Smooth muscle cell (in vitro differentiated cells): ENCODE measurements at regions not wholly inside any gene's neighbourhood (a gene's known extent, or its start where the extent isn't known, plus 50 kb on each side); places are given as distances from the start of the nearest gene placed in this dataset.
A peak's percentile ranks its signal among the peaks of the same experiment; 100 is the strongest.

Source experiments
- DNase-seq: peaks from one replicate; lab custom pipeline; 2025; ENCODE audit not compliant: unreplicated experiment; lab: John Stamatoyannopoulos, UW
- H2AFZ ChIP-seq: fragments of 200-600 bp; sonication (generic); 2 replicates; pipeline ENCODE4 v1.6.0; 2016; ENCODE audit warnings: antibody characterized with exemption, low read depth, mild to moderate bottlenecking
- H3F3A ChIP-seq: fragments of 200-600 bp; sonication (generic); 2 replicates; pipeline ENCODE4 v1.6.0; 2017; ENCODE audit warnings: antibody characterized with exemption, low read depth
- H3K27ac ChIP-seq: fragments of 200-600 bp; sonication (generic); 2 replicates; pipeline ENCODE4 v1.5.1; 2016; ENCODE audit warnings: low read depth, mild to moderate bottlenecking
- H3K27me3 ChIP-seq: fragments of 200-600 bp; sonication (generic); 2 replicates; pipeline ENCODE4 v1.6.1; 2016; ENCODE audit warnings: low read depth, mild to moderate bottlenecking
- H3K36me3 ChIP-seq: fragments of 200-600 bp; sonication (generic); 2 replicates; pipeline ENCODE4 v1.5.1; 2016; ENCODE audit warnings: low read depth
- H3K4me1 ChIP-seq: fragments of 200-600 bp; sonication (generic); 2 replicates; pipeline ENCODE4 v1.5.1; 2016; ENCODE audit warnings: low read depth
- H3K4me2 ChIP-seq: fragments of 200-600 bp; sonication (generic); 2 replicates; pipeline ENCODE4 v1.6.0; 2016; ENCODE audit warnings: mild to moderate bottlenecking
- H3K4me3 ChIP-seq: fragments of 200-600 bp; sonication (generic); 2 replicates; pipeline ENCODE4 v1.5.1; 2016; ENCODE audit warnings: mild to moderate bottlenecking
- H3K79me2 ChIP-seq: fragments of 200-600 bp; sonication (generic); 2 replicates; pipeline ENCODE4 v1.6.0; 2016; ENCODE audit warnings: low read depth, mild to moderate bottlenecking
- H3K9ac ChIP-seq: fragments of 200-600 bp; sonication (generic); 2 replicates; pipeline ENCODE4 v1.6.0; 2016; ENCODE audit warnings: low read depth
- H3K9me3 ChIP-seq: fragments of 200-600 bp; sonication (generic); replicated peaks from 2 replicates; pipeline ENCODE4 v1.5.1; 2016; ENCODE audit warnings: low read depth
- H4K20me1 ChIP-seq: fragments of 200-600 bp; sonication (generic); 2 replicates; pipeline ENCODE4 v1.6.0; 2016; ENCODE audit warnings: low read depth
- CTCF ChIP-seq: fragments of 200-600 bp; sonication (generic); IDR thresholded peaks from 2 replicates; pipeline ENCODE4 v1.5.1; 2017; ENCODE audit warnings: borderline replicate concordance, mild to moderate bottlenecking, antibody characterized with exemption; ENCODE audit not compliant: insufficient read depth, poor library complexity, severe bottlenecking
- WGBS: methylation state at CpG from one replicate; pipeline ENCODE4 v1.1.7; 2016; ENCODE audit warnings: low lambda C conversion rate; 5-methylcytosine and 5-hydroxymethylcytosine counted together

GRCh38 chr14:83395321-83395720, 1861.7 kb upstream of the SEL1L start:
- no peak overlapping the region for H3K4me3 ChIP-seq
- TF ChIP-seq CTCF: no peak
- no peak overlapping the region for H3K4me2 ChIP-seq
- WGBS: 88% methylated on average over 2 of the region's 2 CpGs
- no peaks in the 10 kb centered on the region for H3K9me3 ChIP-seq
- no peak for DNase-seq
- no peaks in the 10 kb centered on the region for H3K27me3 ChIP-seq
- no peaks in the 10 kb centered on the region for H3K4me1 ChIP-seq
- no peaks in the 10 kb centered on the region for H3K36me3 ChIP-seq
- H3F3A ChIP-seq: no peaks in the 10 kb centered on the region
- no peaks in the 10 kb centered on the region for H3K79me2 ChIP-seq
- H4K20me1 ChIP-seq: no peaks in the 10 kb centered on the region
- no peak overlapping the region for H2AFZ ChIP-seq
- H3K27ac ChIP-seq: no peak overlapping the region
- no peak overlapping the region for H3K9ac ChIP-seq

- TF ChIP-seq CTCF: no peak
- no peaks in the 10 kb centered on the region for H4K20me1 ChIP-seq
- no peaks in the 10 kb centered on the region for H3K4me1 ChIP-seq
- no peak overlapping the region for H3K4me3 ChIP-seq
- H3K4me2 ChIP-seq: no peak overlapping the region
- H3K9ac ChIP-seq: no peak overlapping the region
- H3K9me3 ChIP-seq: no peaks in the 10 kb centered on the region
- no peaks in the 10 kb centered on the region for H3K79me2 ChIP-seq
- no peak for DNase-seq
- H3K27me3 ChIP-seq: no peaks in the 10 kb centered on the region
- H2AFZ ChIP-seq: no peak overlapping the region
- no peaks in the 10 kb centered on the region for H3K36me3 ChIP-seq
- H3K27ac ChIP-seq: no peak overlapping the region
- H3F3A ChIP-seq: no peaks in the 10 kb centered on the region
- WGBS: 77% methylated on average over 2 of the region's 2 CpGs
These were observed 1882.8 kb upstream of the SEL1L start for GRCh38 chr14:83416476-83416875.

GRCh38 chr14:83419420-83419819, 1885.8 kb upstream of the SEL1L start:
- Histone ChIP-seq H3F3A (no peaks in the 10 kb centered on the region), H3K4me2 (no peak overlapping the region), H2AFZ (no peak overlapping the region), H3K9me3 (no peaks in the 10 kb centered on the region), H3K27me3 (no peaks in the 10 kb centered on the region), H3K36me3 (no peaks in the 10 kb centered on the region), H4K20me1 (no peaks in the 10 kb centered on the region), H3K79me2 (no peaks in the 10 kb centered on the region), H3K4me3 (no peak overlapping the region), H3K27ac (no peak overlapping the region), H3K4me1 (no peaks in the 10 kb centered on the region), H3K9ac (no peak overlapping the region)
- no peak for DNase-seq
- no peak for TF ChIP-seq CTCF
- 94% methylated on average over 4 of the region's 4 CpGs for WGBS

GRCh38 chr14:83421711-83422110, 1888.1 kb upstream of the SEL1L start:
- Histone ChIP-seq H3K9me3 (no peaks in the 10 kb centered on the region), H3F3A (no peaks in the 10 kb centered on the region), H3K4me3 (no peak overlapping the region), H3K4me1 (no peaks in the 10 kb centered on the region), H3K4me2 (no peak overlapping the region), H3K9ac (no peak overlapping the region), H3K27me3 (no peaks in the 10 kb centered on the region), H3K79me2 (no peaks in the 10 kb centered on the region), H3K36me3 (no peaks in the 10 kb centered on the region), H3K27ac (no peak overlapping the region), H2AFZ (peak overlapping the region; percentile 43), H4K20me1 (no peaks in the 10 kb centered on the region)
- WGBS: 85% methylated on average over 2 of the region's 2 CpGs
- TF ChIP-seq CTCF: no peak
- DNase-seq: no peak
